ENCODE measurements at regions not wholly inside any gene's neighbourhood (a gene's known extent, or its start where the extent isn't known, plus 50 kb on each side); places are given as distances from the start of the nearest gene placed in this dataset.

DNA sequence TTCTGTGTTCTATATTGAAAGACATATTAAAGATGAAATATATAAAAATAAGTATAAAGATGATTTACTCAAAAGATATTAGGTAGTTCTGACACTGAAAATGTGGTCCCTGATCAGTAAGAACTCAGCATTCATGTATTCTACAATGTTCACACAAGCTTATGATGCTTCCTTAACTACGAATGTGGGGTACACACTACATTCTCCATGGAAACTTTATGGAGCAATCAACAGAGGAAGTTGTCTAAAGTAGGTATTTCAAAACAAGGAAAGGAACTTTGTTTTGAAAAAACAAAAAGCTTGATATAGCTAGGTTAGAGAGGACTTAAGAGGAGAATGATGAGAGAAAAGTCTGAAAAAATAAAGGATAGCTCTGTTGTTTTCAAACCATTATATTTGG, 119.7 kb upstream of the RGS18 start:
- TF ChIP-seq ZNF615 (CRISPR knock-in tag; IDR thresholded peaks at IDR 0.05; ENCODE audit: borderline replicate concordance) (no peak), NFIC (IDR thresholded peaks at IDR 0.05; ENCODE audit: low read length) (no peak), PITX1 (CRISPR knock-in tag; IDR thresholded peaks at IDR 0.05) (no peak), RFXANK (CRISPR knock-in tag; IDR thresholded peaks at IDR 0.05) (no peak), SUZ12 (IDR thresholded peaks at IDR 0.05; ENCODE audit: low read depth, low read length) (no peak), ZNF589 (CRISPR knock-in tag; conservative IDR thresholded peaks at IDR 0.05) (no peak), POLR2A (IDR thresholded peaks at IDR 0.05; ENCODE audit: insufficient read depth in 1 of 2, low read depth in 2 of 2, low read length in 2 of 2) (no peak), BHLHE40 (IDR thresholded peaks at IDR 0.05; ENCODE audit: low read length) (no peak)
- TF ChIP-seq, protein P1, sequence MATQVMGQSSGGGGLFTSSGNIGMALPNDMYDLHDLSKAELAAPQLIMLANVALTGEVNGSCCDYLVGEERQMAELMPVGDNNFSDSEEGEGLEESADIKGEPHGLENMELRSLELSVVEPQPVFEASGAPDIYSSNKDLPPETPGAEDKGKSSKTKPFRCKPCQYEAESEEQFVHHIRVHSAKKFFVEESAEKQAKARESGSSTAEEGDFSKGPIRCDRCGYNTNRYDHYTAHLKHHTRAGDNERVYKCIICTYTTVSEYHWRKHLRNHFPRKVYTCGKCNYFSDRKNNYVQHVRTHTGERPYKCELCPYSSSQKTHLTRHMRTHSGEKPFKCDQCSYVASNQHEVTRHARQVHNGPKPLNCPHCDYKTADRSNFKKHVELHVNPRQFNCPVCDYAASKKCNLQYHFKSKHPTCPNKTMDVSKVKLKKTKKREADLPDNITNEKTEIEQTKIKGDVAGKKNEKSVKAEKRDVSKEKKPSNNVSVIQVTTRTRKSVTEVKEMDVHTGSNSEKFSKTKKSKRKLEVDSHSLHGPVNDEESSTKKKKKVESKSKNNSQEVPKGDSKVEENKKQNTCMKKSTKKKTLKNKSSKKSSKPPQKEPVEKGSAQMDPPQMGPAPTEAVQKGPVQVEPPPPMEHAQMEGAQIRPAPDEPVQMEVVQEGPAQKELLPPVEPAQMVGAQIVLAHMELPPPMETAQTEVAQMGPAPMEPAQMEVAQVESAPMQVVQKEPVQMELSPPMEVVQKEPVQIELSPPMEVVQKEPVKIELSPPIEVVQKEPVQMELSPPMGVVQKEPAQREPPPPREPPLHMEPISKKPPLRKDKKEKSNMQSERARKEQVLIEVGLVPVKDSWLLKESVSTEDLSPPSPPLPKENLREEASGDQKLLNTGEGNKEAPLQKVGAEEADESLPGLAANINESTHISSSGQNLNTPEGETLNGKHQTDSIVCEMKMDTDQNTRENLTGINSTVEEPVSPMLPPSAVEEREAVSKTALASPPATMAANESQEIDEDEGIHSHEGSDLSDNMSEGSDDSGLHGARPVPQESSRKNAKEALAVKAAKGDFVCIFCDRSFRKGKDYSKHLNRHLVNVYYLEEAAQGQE (IDR thresholded peaks at IDR 0.05; ENCODE audit: borderline replicate concordance in 1 of 2, low read depth in 1 of 2, low read length in 2 of 2) = no peak
- TF ChIP-seq, protein P2, sequence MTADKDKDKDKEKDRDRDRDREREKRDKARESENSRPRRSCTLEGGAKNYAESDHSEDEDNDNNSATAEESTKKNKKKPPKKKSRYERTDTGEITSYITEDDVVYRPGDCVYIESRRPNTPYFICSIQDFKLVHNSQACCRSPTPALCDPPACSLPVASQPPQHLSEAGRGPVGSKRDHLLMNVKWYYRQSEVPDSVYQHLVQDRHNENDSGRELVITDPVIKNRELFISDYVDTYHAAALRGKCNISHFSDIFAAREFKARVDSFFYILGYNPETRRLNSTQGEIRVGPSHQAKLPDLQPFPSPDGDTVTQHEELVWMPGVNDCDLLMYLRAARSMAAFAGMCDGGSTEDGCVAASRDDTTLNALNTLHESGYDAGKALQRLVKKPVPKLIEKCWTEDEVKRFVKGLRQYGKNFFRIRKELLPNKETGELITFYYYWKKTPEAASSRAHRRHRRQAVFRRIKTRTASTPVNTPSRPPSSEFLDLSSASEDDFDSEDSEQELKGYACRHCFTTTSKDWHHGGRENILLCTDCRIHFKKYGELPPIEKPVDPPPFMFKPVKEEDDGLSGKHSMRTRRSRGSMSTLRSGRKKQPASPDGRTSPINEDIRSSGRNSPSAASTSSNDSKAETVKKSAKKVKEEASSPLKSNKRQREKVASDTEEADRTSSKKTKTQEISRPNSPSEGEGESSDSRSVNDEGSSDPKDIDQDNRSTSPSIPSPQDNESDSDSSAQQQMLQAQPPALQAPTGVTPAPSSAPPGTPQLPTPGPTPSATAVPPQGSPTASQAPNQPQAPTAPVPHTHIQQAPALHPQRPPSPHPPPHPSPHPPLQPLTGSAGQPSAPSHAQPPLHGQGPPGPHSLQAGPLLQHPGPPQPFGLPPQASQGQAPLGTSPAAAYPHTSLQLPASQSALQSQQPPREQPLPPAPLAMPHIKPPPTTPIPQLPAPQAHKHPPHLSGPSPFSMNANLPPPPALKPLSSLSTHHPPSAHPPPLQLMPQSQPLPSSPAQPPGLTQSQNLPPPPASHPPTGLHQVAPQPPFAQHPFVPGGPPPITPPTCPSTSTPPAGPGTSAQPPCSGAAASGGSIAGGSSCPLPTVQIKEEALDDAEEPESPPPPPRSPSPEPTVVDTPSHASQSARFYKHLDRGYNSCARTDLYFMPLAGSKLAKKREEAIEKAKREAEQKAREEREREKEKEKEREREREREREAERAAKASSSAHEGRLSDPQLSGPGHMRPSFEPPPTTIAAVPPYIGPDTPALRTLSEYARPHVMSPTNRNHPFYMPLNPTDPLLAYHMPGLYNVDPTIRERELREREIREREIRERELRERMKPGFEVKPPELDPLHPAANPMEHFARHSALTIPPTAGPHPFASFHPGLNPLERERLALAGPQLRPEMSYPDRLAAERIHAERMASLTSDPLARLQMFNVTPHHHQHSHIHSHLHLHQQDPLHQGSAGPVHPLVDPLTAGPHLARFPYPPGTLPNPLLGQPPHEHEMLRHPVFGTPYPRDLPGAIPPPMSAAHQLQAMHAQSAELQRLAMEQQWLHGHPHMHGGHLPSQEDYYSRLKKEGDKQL (CRISPR knock-in tag; IDR thresholded peaks at IDR 0.05; ENCODE audit: low read depth) = no peak

Measured in HepG2 (cell line).